IPS-20b (cell line): ENCODE measurements at regions not wholly inside any gene's neighbourhood (a gene's known extent, or its start where the extent isn't known, plus 50 kb on each side); places are given as distances from the start of the nearest gene placed in this dataset.

Experiments
- H3K27ac ChIP-seq: one replicate; pipeline ENCODE4 v1.5.1; 2013; ENCODE audit warnings: low read length
- H3K27me3 ChIP-seq: 2 replicates; pipeline ENCODE4 v1.6.1; 2013; ENCODE audit warnings: mild to moderate bottlenecking, low read length, inconsistent platforms; ENCODE audit not compliant: insufficient read depth
- H3K36me3 ChIP-seq: 2 replicates; pipeline ENCODE4 v1.6.1; 2013; ENCODE audit warnings: low read depth, mild to moderate bottlenecking, inconsistent platforms, low read length, moderate library complexity; ENCODE audit not compliant: insufficient read depth
- H3K4me1 ChIP-seq: 2 replicates; pipeline ENCODE4 v1.6.1; 2013; ENCODE audit warnings: mild to moderate bottlenecking, control low read depth, inconsistent platforms, low read length, moderate library complexity; ENCODE audit not compliant: insufficient read depth
- H3K4me3 ChIP-seq: 2 replicates; pipeline ENCODE4 v1.5.1; 2013; ENCODE audit warnings: mild to moderate bottlenecking, low read length, inconsistent platforms
- H3K9ac ChIP-seq: 2 replicates; pipeline ENCODE4 v1.6.1; 2013; ENCODE audit warnings: low read depth, mild to moderate bottlenecking, inconsistent platforms, low read length, moderate library complexity
- H3K9me3 ChIP-seq: 2 replicates; pipeline ENCODE4 v1.6.1; 2013; ENCODE audit warnings: mild to moderate bottlenecking, low read depth, low read length, inconsistent platforms; ENCODE audit not compliant: insufficient read depth

- H3K9me3 ChIP-seq, result peaks cover 9% of the 10 kb centered on the region; the same call in 1 of the 2 replicates
- no peak overlapping the region for H3K27ac ChIP-seq
- no peaks in the 10 kb centered on the region for H3K4me1 ChIP-seq
- H3K27me3 ChIP-seq, result no peaks in the 10 kb centered on the region
- no peak overlapping the region for H3K9ac ChIP-seq
- no peak overlapping the region for H3K4me3 ChIP-seq
- H3K36me3 ChIP-seq, result no peaks in the 10 kb centered on the region
Measured at GRCh38 chr10:84683550-84683949, 355.2 kb downstream of the CCSER2 start.

GRCh38 chr10:84683980-84684740, 355.8 kb downstream of the CCSER2 start:
- no peak overlapping the region for H3K4me3 ChIP-seq

GRCh38 chr10:84685047-84685660, 356.8 kb downstream of the CCSER2 start:
- H3K9ac ChIP-seq, result no peak overlapping the region
- H3K9me3 ChIP-seq, result peaks cover 9% of the 10 kb centered on the region; the same call in 1 of the 2 replicates
- no peaks in the 10 kb centered on the region for H3K4me1 ChIP-seq
- H3K27me3 ChIP-seq, result no peaks in the 10 kb centered on the region
- H3K36me3 ChIP-seq, result no peaks in the 10 kb centered on the region
- no peak overlapping the region for H3K4me3 ChIP-seq
- H3K27ac ChIP-seq, result no peak overlapping the region

More at GRCh38 chr10:84683980-84684740, 355.8 kb downstream of the CCSER2 start:
- H3K9ac ChIP-seq, result no peak overlapping the region
- peaks cover 9% of the 10 kb centered on the region; the same call in 1 of the 2 replicates for H3K9me3 ChIP-seq
- H3K27me3 ChIP-seq, result no peaks in the 10 kb centered on the region
- no peaks in the 10 kb centered on the region for H3K36me3 ChIP-seq
- H3K27ac ChIP-seq, result no peak overlapping the region
- no peaks in the 10 kb centered on the region for H3K4me1 ChIP-seq

GRCh38 chr10:84693006-84693405, 364.6 kb downstream of the CCSER2 start:
- Histone ChIP-seq H3K36me3 (no peaks in the 10 kb centered on the region), H3K9ac (no peak overlapping the region), H3K9me3 (peaks cover 7% of the 10 kb centered on the region; the same call in 1 of the 2 replicates), H3K27me3 (no peaks in the 10 kb centered on the region), H3K27ac (no peak overlapping the region), H3K4me3 (no peak overlapping the region), H3K4me1 (no peaks in the 10 kb centered on the region)

GRCh38 chr10:84695902-84696301, 367.5 kb downstream of the CCSER2 start:
- Histone ChIP-seq H3K27ac (no peak overlapping the region), H3K9ac (no peak overlapping the region), H3K9me3 (peaks cover 7% of the 10 kb centered on the region; the same call in 1 of the 2 replicates), H3K36me3 (no peaks in the 10 kb centered on the region), H3K27me3 (no peaks in the 10 kb centered on the region), H3K4me1 (no peaks in the 10 kb centered on the region), H3K4me3 (no peak overlapping the region)

GRCh38 chr10:84696610-84697009, 368.2 kb downstream of the CCSER2 start:
- Histone ChIP-seq H3K9ac (no peak overlapping the region), H3K27ac (no peak overlapping the region), H3K4me3 (no peak overlapping the region), H3K36me3 (no peaks in the 10 kb centered on the region), H3K9me3 (peaks cover 7% of the 10 kb centered on the region; the same call in 1 of the 2 replicates), H3K27me3 (no peaks in the 10 kb centered on the region), H3K4me1 (no peaks in the 10 kb centered on the region)

GRCh38 chr10:84698989-84699388, 370.6 kb downstream of the CCSER2 start:
- H3K4me3 ChIP-seq, result no peak overlapping the region
- H3K9me3 ChIP-seq, result no peaks in the 10 kb centered on the region
- no peaks in the 10 kb centered on the region for H3K36me3 ChIP-seq
- H3K4me1 ChIP-seq, result no peaks in the 10 kb centered on the region
- no peaks in the 10 kb centered on the region for H3K27me3 ChIP-seq
- no peak overlapping the region for H3K9ac ChIP-seq
- H3K27ac ChIP-seq, result no peak overlapping the region

GRCh38 chr10:84700668-84701369, 372.4 kb downstream of the CCSER2 start:
- Histone ChIP-seq H3K36me3 (no peaks in the 10 kb centered on the region), H3K27me3 (no peaks in the 10 kb centered on the region), H3K27ac (no peak overlapping the region), H3K4me3 (no peak overlapping the region), H3K9me3 (no peaks in the 10 kb centered on the region), H3K9ac (no peak overlapping the region), H3K4me1 (no peaks in the 10 kb centered on the region)

GRCh38 chr10:84701370-84701720, 373.0 kb downstream of the CCSER2 start:
- Histone ChIP-seq H3K36me3 (no peaks in the 10 kb centered on the region), H3K27me3 (no peaks in the 10 kb centered on the region), H3K4me1 (no peaks in the 10 kb centered on the region), H3K4me3 (no peak overlapping the region), H3K9ac (no peak overlapping the region), H3K27ac (no peak overlapping the region), H3K9me3 (no peaks in the 10 kb centered on the region)

GRCh38 chr10:84704101-84704500, 375.7 kb downstream of the CCSER2 start:
- no peaks in the 10 kb centered on the region for H3K36me3 ChIP-seq
- H3K9ac ChIP-seq, result no peak overlapping the region

GRCh38 chr10:84706431-84706830, 378.0 kb downstream of the CCSER2 start:
- Histone ChIP-seq H3K27ac (no peak overlapping the region), H3K9ac (no peak overlapping the region), H3K27me3 (no peaks in the 10 kb centered on the region), H3K4me1 (no peaks in the 10 kb centered on the region), H3K9me3 (no peaks in the 10 kb centered on the region), H3K36me3 (no peaks in the 10 kb centered on the region), H3K4me3 (no peak overlapping the region)

More at GRCh38 chr10:84704101-84704500, 375.7 kb downstream of the CCSER2 start:
- Histone ChIP-seq H3K4me1 (no peaks in the 10 kb centered on the region), H3K4me3 (no peak overlapping the region), H3K27me3 (no peaks in the 10 kb centered on the region), H3K9me3 (no peaks in the 10 kb centered on the region), H3K27ac (no peak overlapping the region)
